ENCODE measurements at regions not wholly inside any gene's neighbourhood (a gene's known extent, or its start where the extent isn't known, plus 50 kb on each side); places are given as distances from the start of the nearest gene placed in this dataset.

DNA sequence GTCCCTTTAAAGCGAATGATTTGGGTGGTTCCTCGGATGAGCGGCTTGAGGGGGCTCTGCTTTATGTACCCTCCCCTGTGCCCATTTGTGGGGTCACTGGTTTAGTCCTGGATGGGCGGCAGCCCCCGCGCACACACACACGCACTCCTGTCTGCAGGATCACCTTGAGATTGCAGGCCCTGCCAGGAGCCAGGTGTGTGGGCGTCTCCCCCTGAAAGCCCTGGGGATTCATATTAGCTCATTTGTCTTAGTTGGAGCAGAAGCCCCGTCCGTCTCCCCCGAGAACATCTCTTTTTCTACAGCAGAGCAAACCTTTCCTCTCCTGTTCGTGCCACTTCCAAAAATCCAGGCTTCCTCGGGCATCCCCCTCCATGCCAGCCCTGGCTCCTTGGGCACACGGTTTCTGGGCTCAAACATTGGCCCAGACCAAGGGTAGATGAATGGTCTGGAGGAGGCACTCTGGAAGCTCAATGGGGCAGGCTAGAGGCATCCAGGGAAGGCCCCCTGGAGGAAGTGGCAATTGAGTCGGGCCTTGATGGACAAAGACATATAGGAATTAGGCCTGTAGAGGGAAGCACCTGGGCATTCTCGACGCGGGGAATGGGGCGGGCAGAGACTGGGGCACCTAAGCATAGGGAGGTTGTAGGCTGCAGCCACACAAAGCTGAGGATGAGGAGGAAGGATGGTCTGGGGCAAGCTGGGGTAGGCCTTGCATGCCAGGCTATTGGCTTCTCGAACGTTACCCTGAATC, 218.5 kb upstream of the GSE1 start:
- DNase-seq: no peak

GRCh38 chr16:85395207-85395912, 217.8 kb upstream of the GSE1 start:
- peak; percentile 85 for DNase-seq

GRCh38 chr16:85395913-85396878, 216.9 kb upstream of the GSE1 start:
- no peak for DNase-seq

DNA sequence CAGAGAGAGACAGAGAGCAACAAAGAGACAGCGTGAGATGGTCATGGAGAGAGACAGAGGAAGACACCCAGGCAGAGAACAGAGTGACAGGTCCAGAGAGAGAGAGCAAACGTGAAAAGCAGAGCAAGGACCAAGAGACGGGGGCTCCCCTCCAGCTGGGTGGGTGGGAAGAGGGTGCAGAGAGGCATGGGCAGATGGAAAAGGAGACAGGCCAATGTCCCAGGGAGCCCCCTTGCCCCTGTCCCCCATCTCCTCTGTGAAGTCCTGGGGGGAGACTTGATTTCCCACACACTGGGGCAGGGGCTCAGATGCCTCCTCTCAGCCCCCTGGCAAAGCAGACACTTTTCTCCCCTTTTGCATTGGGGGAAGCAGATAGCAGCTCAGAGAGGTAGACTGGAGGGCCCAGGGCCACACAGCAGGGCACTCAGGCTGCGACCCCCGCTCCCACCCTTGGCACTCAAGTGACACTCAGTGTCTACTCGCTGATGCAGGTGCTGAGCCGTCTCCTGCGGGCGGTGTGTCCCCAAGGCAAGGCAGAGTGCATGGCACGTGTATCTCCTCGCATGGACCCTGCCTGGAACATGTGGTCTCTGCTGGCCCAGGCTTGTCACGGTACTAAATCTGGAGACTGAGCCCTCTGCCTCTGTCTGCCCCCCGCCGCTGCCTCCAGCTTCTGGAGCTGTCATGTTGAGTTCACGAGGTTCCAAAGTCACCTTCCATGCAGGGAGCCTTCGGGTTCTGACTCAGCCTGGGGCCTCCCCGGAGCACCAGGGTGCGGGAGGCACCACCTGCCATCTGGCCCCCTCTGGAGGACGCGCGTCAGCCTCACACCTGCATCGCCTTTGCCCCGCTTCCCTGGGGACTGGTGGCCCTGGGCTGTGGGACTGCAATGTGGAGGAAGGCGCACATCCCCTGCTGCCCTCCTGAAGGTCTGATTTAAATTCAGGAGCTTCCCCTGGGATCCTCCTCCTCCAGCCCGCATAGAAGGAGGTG, 215.9 kb upstream of the GSE1 start:
- no peak for DNase-seq

DNA sequence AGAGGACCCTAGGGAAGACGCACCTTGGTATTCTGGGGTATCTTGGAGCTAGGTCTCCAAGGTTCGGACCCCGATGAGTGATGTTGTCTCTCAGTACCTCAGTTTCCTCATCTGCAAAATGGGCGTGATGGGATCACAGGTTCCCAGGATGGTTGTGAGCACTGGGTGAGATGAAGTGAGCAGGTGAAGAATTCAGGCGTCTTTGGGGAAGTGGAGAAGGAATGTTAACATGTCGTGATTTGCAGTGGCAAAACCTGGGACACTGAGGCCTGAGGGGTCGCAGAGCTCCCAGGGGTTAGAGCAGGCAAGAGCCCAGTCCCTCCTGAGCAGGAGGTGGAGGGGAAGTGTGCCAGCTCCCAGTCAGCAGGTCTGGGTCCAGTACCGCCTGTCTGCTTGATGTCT, 215.1 kb upstream of the GSE1 start:
- no peak for DNase-seq

DNA sequence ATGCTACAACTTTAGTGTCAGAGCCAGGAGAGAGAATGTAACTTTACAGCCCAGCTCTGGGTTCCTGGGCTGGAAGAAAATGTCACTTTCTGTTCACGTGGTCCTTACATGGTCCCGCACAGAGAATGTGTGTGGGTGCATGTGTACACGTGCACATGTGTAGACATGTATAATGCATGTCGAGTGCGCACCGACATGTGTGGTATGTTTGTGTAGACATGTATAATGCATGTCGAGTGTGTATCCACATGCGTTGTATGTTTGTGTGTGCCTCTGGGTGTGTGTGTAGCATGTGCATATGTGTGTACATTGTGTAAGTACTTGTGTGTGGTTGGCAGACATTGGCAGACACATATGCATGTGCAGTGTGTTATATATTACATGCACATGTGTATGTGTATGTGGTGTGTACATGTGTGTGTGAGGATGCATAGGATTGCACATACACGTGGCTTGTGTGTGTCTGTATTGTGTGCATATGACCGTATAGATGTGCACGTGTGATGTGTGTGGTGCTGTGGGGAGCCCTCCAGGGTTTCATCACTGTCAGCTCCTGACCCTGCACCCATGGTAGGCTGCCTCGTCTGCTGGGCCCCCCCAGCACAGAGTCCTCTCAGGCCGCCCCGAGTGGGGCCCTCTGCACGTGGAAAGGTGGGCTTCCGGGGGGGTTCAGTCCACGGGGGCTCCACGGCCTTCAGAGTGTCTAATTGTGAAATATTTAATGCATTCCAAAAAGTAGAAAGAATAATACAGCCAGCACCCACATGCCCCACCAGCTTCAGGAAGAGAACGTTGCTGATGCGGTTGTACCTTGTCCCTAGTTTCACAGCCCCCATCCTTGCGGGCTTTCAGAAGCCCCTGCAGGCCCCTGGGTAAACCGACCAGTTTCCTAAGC, 214.2 kb upstream of the GSE1 start:
- no peak for DNase-seq

DNA sequence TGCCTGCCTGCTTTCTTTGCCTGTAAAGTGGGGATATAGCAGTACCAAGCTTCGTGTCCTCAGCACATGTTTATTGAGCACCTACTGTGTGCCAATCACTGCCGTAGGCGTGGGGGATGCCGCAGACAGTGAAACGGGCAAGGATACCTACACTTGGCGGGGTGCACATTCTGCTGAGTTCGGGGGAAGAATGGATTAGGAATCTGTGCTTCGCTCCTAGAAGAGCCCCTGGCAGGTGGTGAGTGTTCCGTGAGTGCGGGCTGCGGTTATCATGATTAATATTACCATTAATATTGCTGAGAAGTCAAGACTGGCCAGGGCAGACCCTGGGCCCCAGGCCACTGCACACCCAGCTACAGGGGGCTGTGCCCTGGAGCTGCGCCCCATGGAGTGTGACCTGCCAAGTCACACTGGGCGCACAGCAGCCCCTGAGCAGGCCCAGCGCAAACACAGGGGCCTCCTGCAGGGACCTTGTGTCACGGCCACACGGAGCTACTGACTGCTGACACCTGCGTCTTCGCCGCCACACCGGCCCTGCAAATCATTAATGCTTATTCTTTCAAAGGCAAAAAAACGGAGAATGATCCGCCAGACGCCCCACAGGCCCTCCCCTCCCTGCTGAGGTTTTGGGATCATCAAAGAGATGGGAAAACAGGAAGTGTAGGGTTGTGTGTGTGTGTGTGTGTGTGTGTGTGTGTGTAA, 213.4 kb upstream of the GSE1 start:
- DNase-seq: no peak

DNA sequence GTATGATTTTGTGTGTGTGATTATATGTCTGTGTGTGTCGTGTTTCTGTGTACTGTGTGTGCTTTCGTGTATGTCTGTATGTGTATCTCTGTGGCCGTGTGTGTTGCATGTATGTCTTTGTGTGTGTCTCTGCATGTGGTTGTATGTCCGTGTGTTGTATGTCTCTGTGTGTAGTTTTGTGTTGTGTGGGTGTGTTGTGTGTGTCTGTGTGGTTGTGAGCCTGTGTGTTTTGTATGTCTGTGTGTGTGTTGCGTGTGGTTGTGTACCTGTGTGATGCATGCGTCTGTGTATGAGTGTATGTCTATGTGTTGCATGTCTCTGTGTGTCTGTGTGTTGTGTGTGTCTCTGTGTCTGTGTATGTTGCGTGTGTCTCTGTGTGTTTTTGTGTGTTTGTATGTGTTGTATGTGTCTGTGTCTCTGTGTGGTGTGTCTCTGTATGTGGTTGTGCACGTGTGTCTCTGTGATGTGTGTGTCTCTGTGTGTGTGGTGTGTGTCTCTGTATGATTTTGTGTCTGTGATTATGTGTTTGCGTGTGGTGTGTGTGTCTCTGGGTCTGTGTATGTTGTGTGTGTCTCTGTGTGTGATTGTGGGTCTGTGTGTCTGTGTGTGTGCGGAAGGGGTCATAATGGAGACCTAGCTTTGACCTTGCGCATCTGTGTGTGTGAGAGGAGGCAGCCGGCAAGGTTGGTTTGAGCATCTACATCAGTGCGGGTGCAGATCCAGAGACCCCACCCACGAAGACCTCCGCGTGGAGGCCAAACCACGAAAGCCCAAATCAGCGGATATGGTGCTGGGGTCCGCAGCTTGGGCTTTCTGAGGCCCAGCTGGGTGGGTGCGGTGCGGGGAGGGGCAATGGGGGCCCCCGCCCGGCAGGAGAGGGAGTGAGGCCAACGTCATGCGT, 212.6 kb upstream of the GSE1 start:
- no peak for DNase-seq

- no peak for DNase-seq
Observed at GRCh38 chr16:85401370-85401916, 211.7 kb upstream of the GSE1 start.

GRCh38 chr16:85401917-85402766, 211.0 kb upstream of the GSE1 start:
- DNase-seq: no peak

DNA sequence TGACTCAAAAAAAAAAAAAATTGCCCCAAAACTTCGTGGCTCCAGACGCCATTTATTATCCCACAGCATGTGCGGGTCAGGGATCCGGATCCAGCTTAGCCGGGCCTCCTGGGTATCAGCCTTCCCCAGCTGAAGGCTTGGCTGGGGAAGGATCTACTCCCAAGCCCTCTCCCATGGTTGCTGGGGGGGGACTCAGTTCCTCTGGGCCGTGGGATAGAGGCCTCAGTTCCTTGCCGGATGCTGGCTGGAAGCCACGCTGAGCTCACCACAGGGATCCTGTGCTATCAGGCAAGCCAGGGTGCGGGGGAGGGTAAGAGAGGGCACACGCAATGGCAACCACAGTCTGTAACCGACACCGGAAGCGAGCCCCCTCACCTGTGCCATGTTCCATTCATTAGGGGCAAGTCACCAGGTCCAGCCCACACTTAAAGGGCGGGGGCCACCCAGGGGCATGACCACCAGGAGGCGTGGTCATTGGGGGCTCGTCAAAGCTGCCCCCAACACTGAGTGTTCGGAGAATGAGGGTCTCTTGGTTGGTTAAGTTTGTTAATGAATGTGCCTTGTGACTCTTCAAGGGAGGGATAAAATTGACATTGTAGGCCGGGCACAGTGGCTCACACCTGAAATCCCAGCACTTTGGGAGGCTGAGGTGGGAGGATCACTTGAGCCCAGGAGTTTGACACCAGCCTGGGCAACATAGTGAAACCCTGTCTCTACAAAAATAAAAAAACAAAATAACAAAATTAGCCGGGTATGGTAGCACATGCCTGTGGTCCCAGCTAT, 210.0 kb upstream of the GSE1 start:
- DNase-seq: no peak

DNA sequence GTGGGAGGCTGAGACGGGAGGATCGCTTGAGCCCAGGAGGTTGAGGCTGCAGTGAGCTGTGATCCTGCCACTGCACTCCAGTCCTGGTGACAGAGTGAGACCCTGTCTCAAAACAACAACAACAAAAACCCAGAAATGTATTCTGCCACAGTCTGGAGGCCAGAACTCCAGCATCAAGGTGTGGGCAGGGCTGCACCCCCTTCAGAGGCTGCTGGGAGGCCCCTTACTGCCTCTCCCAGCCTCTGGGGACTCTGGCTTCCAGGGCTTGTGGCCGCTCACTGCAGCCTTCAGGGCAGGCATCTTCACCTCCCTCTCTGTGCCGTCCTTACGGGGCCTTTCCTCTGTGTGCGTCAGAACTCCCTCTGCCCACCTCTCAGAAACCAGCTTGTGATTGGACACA, 209.4 kb upstream of the GSE1 start:
- no peak for DNase-seq

GRCh38 chr16:85412911-85413520, 200.1 kb upstream of the GSE1 start:
- no peak for DNase-seq

GRCh38 chr16:85413691-85414663, 199.1 kb upstream of the GSE1 start:
- DNase-seq: no peak
